BE2C (cell line): ENCODE measurements at regions not wholly inside any gene's neighbourhood (a gene's known extent, or its start where the extent isn't known, plus 50 kb on each side); places are given as distances from the start of the nearest gene placed in this dataset.

Source experiments
- DNase-seq: peaks from one replicate; pipeline ENCODE4 v3.0.0-alpha.2; 2020
- H3K27me3 ChIP-seq: fragments of 250-450 bp; sonication (Bioruptor Pico); 2 replicates; pipeline ENCODE4 v1.5.1; 2020; ENCODE audit warnings: mild to moderate bottlenecking
- H3K36me3 ChIP-seq: fragments of 250-450 bp; sonication (Bioruptor Pico); 2 replicates; pipeline ENCODE4 v1.5.1; 2020; ENCODE audit warnings: mild to moderate bottlenecking
- H3K4me1 ChIP-seq: fragments of 250-450 bp; sonication (Bioruptor Pico); 2 replicates; pipeline ENCODE4 v1.5.1; 2020
- H3K4me3 ChIP-seq: 2 replicates; pipeline ENCODE4 v1.5.1; 2011; ENCODE audit warnings: low read depth, low read length
- H3K9me3 ChIP-seq: fragments of 250-450 bp; sonication (Bioruptor Pico); 2 replicates; pipeline ENCODE4 v1.5.1; 2020
- CTCF ChIP-seq: IDR thresholded peaks from 2 replicates; pipeline ENCODE4 v1.5.1; 2012; ENCODE audit warnings: mild to moderate bottlenecking, low read depth, low read length

- Histone ChIP-seq H3K4me3 (no peak overlapping the region), H3K4me1 (no peaks in the 10 kb centered on the region), H3K36me3 (no peaks in the 10 kb centered on the region), H3K9me3 (no peaks in the 10 kb centered on the region; the same call in 1 of the 2 replicates), H3K27me3 (peaks cover 4% of the 10 kb centered on the region; the same call in 1 of the 2 replicates)
- no peak for DNase-seq
- TF ChIP-seq CTCF: no peak
Measured at GRCh38 chr6:159513074-159513720, 179.8 kb downstream of the SOD2 start.

GRCh38 chr6:159512571-159512970, 180.5 kb downstream of the SOD2 start:
- no peak for TF ChIP-seq CTCF

GRCh38 chr6:159512104-159512503, 180.9 kb downstream of the SOD2 start:
- no peak for TF ChIP-seq CTCF
- DNase-seq: no peak
- Histone ChIP-seq H3K36me3 (no peaks in the 10 kb centered on the region), H3K4me1 (no peaks in the 10 kb centered on the region), H3K4me3 (no peak overlapping the region), H3K27me3 (peaks cover 4% of the 10 kb centered on the region; the same call in 1 of the 2 replicates), H3K9me3 (no peaks in the 10 kb centered on the region; the same call in 1 of the 2 replicates)

More at GRCh38 chr6:159512571-159512970, 180.5 kb downstream of the SOD2 start:
- no peak for DNase-seq
- Histone ChIP-seq H3K4me3 (no peak overlapping the region), H3K4me1 (no peaks in the 10 kb centered on the region), H3K9me3 (no peaks in the 10 kb centered on the region; the same call in 1 of the 2 replicates), H3K27me3 (peaks cover 4% of the 10 kb centered on the region; the same call in 1 of the 2 replicates), H3K36me3 (no peaks in the 10 kb centered on the region)

- no peak for TF ChIP-seq CTCF
- H3K36me3 ChIP-seq: no peaks in the 10 kb centered on the region
- H3K27me3 ChIP-seq: peaks cover 4% of the 10 kb centered on the region; the same call in 1 of the 2 replicates
- no peak for DNase-seq
- H3K4me1 ChIP-seq: no peaks in the 10 kb centered on the region
- no peak overlapping the region for H3K4me3 ChIP-seq
- no peaks in the 10 kb centered on the region for H3K9me3 ChIP-seq
Measured at GRCh38 chr6:159510141-159510540, 182.9 kb downstream of the SOD2 start.

- no peak for TF ChIP-seq CTCF
- Histone ChIP-seq H3K4me3 (no peak overlapping the region), H3K4me1 (no peaks in the 10 kb centered on the region), H3K27me3 (peaks cover 4% of the 10 kb centered on the region; the same call in 1 of the 2 replicates), H3K36me3 (no peaks in the 10 kb centered on the region), H3K9me3 (no peaks in the 10 kb centered on the region)
- DNase-seq: no peak
Measured at GRCh38 chr6:159508931-159509330, 184.1 kb downstream of the SOD2 start.

GRCh38 chr6:159506048-159506447, 187.0 kb downstream of the SOD2 start:
- H3K9me3 ChIP-seq: no peaks in the 10 kb centered on the region
- no peaks in the 10 kb centered on the region for H3K36me3 ChIP-seq
- no peaks in the 10 kb centered on the region for H3K4me1 ChIP-seq
- H3K27me3 ChIP-seq: no peaks in the 10 kb centered on the region
- DNase-seq: no peak
- TF ChIP-seq CTCF: no peak
- no peak overlapping the region for H3K4me3 ChIP-seq
